Nucleus accumbens (tissue), 56 donors: ENCODE measurements at regions not wholly inside any gene's neighbourhood (a gene's known extent, or its start where the extent isn't known, plus 50 kb on each side); places are given as distances from the start of the nearest gene placed in this dataset.

Source experiments
- DNase-seq, 56 donors: peaks; one replicate each; lab custom pipeline; 2025; lab: John Stamatoyannopoulos, UW

- no peak for DNase-seq
These were observed 189.9 kb upstream of the KLF14 start for GRCh38 chr7:130923930-130924329.

GRCh38 chr7:130925136-130925794 is 191.3 kb upstream of the KLF14 start:
- no peak for DNase-seq

GRCh38 chr7:130926001-130926691 is 192.1 kb upstream of the KLF14 start:
- no peak for DNase-seq

- no peak for DNase-seq
These were observed 193.1 kb upstream of the KLF14 start for GRCh38 chr7:130927062-130927461.

GRCh38 chr7:130927564-130927963 is 193.6 kb upstream of the KLF14 start:
- no peak for DNase-seq

GRCh38 chr7:130929896-130930659 is 196.1 kb upstream of the KLF14 start:
- DNase-seq: no peak

- no peak for DNase-seq
These were observed 196.7 kb upstream of the KLF14 start for GRCh38 chr7:130930681-130931080.

GRCh38 chr7:130931423-130931822 is 197.4 kb upstream of the KLF14 start:
- DNase-seq: no peak

GRCh38 chr7:130932088-130932487 is 198.1 kb upstream of the KLF14 start:
- DNase-seq: no peak

- DNase-seq: no peak
These were observed 198.8 kb upstream of the KLF14 start for GRCh38 chr7:130932667-130933432.

- DNase-seq: no peak
These were observed 199.9 kb upstream of the KLF14 start for GRCh38 chr7:130933919-130934318.

- no peak for DNase-seq
These were observed 201.7 kb upstream of the KLF14 start for GRCh38 chr7:130935564-130936157.

- DNase-seq: no peak
These were observed 202.4 kb upstream of the KLF14 start for GRCh38 chr7:130936202-130936931.

- DNase-seq: no peak
These were observed 203.0 kb upstream of the KLF14 start for GRCh38 chr7:130937016-130937415.

- no peak for DNase-seq
These were observed 203.8 kb upstream of the KLF14 start for GRCh38 chr7:130937830-130938229.

GRCh38 chr7:130938661-130939060 is 204.7 kb upstream of the KLF14 start:
- no peak for DNase-seq

- DNase-seq: no peak
These were observed 205.5 kb upstream of the KLF14 start for GRCh38 chr7:130939321-130940095.

- DNase-seq: no peak
These were observed 206.3 kb upstream of the KLF14 start for GRCh38 chr7:130940326-130940725.

GRCh38 chr7:130940907-130941306 is 206.9 kb upstream of the KLF14 start:
- no peak for DNase-seq
